IPS DF 6.9 (cell line): ENCODE measurements at regions not wholly inside any gene's neighbourhood (a gene's known extent, or its start where the extent isn't known, plus 50 kb on each side); places are given as distances from the start of the nearest gene placed in this dataset.

Source experiments
- DNase-seq: peaks from one replicate; pipeline ENCODE4 v3.0.0-alpha.2; 2013; ENCODE audit warnings: low read depth, low spot score
- H3K27ac ChIP-seq: one replicate; pipeline ENCODE4 v1.5.1; 2013; ENCODE audit warnings: low read length, control low read depth
- H3K27me3 ChIP-seq: 2 replicates; pipeline ENCODE4 v1.6.1; 2013; ENCODE audit warnings: mild to moderate bottlenecking, low read length; ENCODE audit not compliant: control insufficient read depth, insufficient read depth
- H3K36me3 ChIP-seq: 2 replicates; pipeline ENCODE4 v1.6.1; 2013; ENCODE audit warnings: low read length; ENCODE audit not compliant: control insufficient read depth, insufficient read depth
- H3K4me1 ChIP-seq: 2 replicates; pipeline ENCODE4 v1.6.1; 2013; ENCODE audit warnings: low read length; ENCODE audit not compliant: control insufficient read depth, insufficient read depth
- H3K4me3 ChIP-seq: 2 replicates; pipeline ENCODE4 v1.5.1; 2013; ENCODE audit warnings: mild to moderate bottlenecking, low read length
- H3K9me3 ChIP-seq: 2 replicates; pipeline ENCODE4 v1.6.1; 2013; ENCODE audit warnings: low read length, inconsistent platforms; ENCODE audit not compliant: control insufficient read depth, insufficient read depth
- WGBS: extraction: QIAGEN DNeasy Blood & Tissue Kit; methylation state at CpG from one replicate; pipeline ENCODE4 v1.1.7; 2013; ENCODE audit warnings: mixed read lengths, missing lambda C conversion rate; ENCODE audit not compliant: insufficient read length, insufficient coverage; 5-methylcytosine and 5-hydroxymethylcytosine counted together

DNA sequence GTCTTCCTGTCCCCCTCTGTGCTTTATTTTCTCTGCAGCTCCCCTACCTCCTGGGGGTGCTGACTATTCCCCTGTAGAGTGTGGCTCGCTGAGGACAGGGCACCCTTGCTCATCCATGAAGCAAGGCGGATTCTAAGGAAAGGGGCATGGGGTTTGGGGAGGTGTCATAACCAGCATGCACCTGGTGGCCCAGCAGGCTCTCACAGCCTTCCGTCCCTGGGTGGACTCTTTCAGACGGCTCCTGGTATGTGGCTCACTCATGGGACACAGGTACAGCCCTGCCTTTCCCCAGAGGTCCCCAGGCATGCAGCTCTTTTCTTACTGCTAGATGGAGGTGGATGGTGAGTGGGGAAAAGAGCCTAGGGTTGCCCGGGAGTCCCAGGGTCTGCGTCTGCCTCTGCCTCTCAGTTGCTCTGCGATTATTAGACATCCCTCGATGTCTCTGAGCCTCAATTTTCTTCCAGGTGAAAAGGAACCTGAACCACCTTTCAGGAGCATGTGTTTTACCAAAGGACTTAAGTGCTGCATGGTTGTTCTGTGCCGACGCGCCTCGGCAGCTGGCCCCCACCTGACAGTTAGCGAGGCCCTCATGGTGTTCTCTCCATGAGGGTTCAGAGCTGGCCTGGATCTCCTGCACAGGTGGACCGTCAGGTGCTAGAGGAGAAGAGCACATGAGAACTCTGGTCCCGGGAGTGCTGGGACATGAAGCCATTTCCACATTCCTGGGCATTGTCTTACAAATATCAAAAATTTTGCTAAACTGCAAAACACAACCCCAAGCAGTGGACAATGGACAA is 172.5 kb upstream of the SHH start:
- Histone ChIP-seq H3K27me3 (no peaks in the 10 kb centered on the region), H3K27ac (no peak overlapping the region), H3K4me3 (no peak overlapping the region), H3K9me3 (peaks cover 27% of the 10 kb centered on the region), H3K4me1 (no peaks in the 10 kb centered on the region), H3K36me3 (no peaks in the 10 kb centered on the region)
- no peak for DNase-seq
- WGBS = no CpG with 5 or more reads among the region's 15 CpGs

DNA sequence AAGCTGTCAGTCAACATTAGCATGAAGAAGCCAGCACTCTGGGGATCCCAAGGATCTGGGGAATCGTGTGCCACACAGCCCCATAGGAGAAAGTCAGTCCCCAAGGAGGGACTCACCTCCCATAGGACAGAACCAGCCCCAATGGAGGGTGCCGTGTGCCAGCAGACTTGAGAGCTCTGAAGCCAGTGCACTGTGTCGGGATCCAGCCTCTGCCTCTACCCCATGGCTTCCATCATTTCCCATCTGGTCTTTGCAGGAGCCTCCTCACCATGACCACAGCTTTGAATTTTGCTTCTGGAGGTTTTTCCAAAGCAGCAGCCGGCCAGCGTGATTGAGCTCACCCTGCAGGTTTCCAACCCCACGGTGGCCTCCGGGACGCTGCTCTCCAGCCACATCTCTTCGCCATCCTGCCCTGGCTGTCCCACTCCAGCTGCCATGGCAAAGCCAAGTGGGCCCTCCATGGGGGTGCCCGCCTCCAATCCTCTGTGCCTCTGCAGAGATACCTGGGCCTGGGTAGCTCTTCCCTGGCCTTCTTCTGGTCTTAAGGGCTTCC is 171.8 kb upstream of the SHH start:
- no peak overlapping the region for H3K4me3 ChIP-seq
- WGBS = no CpG with 5 or more reads among the region's 10 CpGs
- no peaks in the 10 kb centered on the region for H3K36me3 ChIP-seq
- peaks cover 28% of the 10 kb centered on the region for H3K9me3 ChIP-seq
- DNase-seq = no peak
- no peak overlapping the region for H3K27ac ChIP-seq
- H3K4me1 ChIP-seq = no peaks in the 10 kb centered on the region
- no peaks in the 10 kb centered on the region for H3K27me3 ChIP-seq

DNA sequence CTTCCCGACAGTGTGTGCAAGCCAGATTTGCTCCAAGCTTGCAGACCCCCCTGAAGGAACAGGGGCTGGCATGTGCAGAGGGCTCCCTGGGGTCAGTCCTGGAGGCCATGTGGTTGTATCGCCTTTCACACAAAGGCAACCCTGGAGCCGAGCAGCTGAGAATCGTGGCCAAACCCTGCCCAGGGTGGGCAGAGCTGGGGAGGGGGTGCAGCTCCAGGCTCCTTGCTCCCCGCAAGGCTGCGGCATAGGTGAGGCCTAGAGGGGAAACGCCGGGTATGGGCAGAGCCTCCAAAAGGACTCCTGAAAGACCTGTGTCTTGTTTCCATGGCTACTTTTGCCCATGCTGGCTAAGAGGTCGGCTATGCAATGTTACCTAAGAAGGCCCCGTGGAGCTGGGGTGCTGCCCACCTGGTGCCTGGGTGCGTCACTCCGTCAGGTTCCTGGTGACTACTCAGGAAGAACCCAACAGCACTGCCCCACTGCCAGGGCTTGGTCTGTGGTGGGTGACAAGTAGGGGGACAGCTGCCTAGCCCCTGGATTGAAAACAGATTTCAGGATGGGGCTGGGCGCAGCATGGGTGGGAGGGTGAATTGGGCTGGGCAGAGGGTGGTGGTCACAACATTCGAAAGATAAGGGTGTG is 171.0 kb upstream of the SHH start:
- H3K4me3 ChIP-seq = no peak overlapping the region
- no CpG with 5 or more reads among the region's 14 CpGs for WGBS
- no peak for DNase-seq
- H3K9me3 ChIP-seq = peaks cover 26% of the 10 kb centered on the region
- H3K4me1 ChIP-seq = no peaks in the 10 kb centered on the region
- H3K27me3 ChIP-seq = no peaks in the 10 kb centered on the region
- no peak overlapping the region for H3K27ac ChIP-seq
- no peaks in the 10 kb centered on the region for H3K36me3 ChIP-seq

DNA sequence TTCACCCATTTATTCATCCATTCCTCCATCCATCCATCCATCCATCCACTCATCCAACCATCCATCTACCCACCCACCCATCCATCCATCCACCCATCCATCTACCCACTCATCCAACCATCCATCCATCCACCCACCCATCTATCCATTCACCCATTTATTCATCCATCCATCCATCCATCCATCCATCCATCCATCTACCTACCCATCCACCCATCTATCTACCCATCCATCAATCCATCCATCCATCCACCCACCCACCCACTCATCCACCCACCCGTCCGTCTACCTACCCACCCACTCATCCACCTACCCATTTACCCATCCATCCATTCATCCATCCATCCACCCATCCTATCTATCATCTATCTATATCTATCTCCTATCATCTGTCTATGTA is 169.4 kb upstream of the SHH start:
- no peak overlapping the region for H3K4me3 ChIP-seq
- no peak overlapping the region for H3K27ac ChIP-seq
- no peak for DNase-seq
- H3K4me1 ChIP-seq = no peaks in the 10 kb centered on the region
- H3K36me3 ChIP-seq = no peaks in the 10 kb centered on the region
- WGBS = 56% methylated on average over 2 of the region's 2 CpGs
- H3K9me3 ChIP-seq = peaks cover 24% of the 10 kb centered on the region
- H3K27me3 ChIP-seq = no peaks in the 10 kb centered on the region

DNA sequence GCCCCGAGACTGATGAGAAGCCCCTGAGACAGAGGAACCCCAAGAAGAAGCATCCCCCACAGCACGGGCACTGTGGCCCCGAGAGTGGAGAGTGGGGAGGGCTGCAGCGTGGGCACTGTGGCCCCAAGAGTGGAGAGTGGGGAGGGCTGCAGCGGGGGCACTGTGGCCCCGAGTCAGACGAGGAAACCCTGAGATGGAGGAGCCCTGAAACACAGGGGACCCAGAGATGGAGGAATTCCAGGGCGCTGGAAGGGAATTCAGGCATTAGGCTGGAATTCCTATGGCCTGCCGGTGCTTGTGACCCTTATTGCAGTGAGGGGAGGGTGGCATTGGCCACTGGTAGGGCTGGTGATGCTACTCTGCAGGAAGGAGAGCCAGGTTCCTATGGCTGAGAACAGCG is 168.6 kb upstream of the SHH start:
- H3K27ac ChIP-seq = no peak overlapping the region
- WGBS = no CpG with 5 or more reads among the region's 10 CpGs
- H3K4me1 ChIP-seq = no peaks in the 10 kb centered on the region
- no peak overlapping the region for H3K4me3 ChIP-seq
- no peak for DNase-seq
- H3K27me3 ChIP-seq = no peaks in the 10 kb centered on the region
- H3K9me3 ChIP-seq = peaks cover 24% of the 10 kb centered on the region
- no peaks in the 10 kb centered on the region for H3K36me3 ChIP-seq

DNA sequence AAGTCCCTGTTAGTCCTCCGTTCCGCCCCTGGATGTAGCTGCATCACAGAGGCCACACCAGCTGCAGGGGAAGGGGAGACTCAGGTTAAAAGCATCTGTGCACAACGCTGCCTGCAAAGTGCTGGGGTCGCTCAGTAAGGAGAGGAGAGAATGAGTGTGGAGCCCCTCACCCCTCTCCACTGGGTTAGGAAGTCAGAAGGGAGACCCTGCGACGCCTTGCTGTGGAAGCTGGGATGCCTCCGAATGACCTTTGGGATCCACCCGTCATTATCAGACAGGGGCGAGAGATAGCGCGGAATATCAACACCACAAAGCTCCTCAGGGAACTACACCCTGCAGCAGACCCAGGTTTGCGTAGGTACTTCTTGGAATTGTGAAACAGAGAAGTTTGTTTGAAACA is 167.7 kb upstream of the SHH start:
- Histone ChIP-seq H3K4me1 (no peaks in the 10 kb centered on the region), H3K27ac (no peak overlapping the region), H3K4me3 (no peak overlapping the region), H3K27me3 (no peaks in the 10 kb centered on the region), H3K36me3 (no peaks in the 10 kb centered on the region), H3K9me3 (peaks cover 23% of the 10 kb centered on the region)
- no CpG with 5 or more reads among the region's 12 CpGs for WGBS
- DNase-seq = no peak

DNA sequence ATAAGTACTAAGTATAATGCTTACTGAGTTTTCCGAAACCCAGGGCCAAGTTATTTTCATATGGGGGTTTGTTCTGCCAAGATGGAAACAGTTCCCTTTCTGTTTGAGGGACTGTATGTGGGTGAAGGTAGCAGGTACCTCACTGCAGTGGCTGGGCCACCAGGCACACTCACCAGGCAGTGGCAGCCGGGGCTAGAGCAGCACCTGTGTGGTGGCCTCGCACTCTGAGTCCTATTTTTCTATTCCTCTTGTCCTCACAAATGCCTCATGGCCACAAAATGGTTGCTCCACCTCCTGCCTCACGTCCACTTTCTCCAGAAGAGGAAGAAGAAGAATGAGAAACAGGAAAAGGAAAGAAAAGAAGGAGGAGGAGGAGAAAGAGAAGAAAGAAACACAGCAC is 167.3 kb upstream of the SHH start:
- Histone ChIP-seq H3K27me3 (no peaks in the 10 kb centered on the region), H3K36me3 (no peaks in the 10 kb centered on the region), H3K27ac (no peak overlapping the region), H3K4me3 (no peak overlapping the region), H3K4me1 (no peaks in the 10 kb centered on the region), H3K9me3 (peaks cover 18% of the 10 kb centered on the region)
- no CpG with 5 or more reads among the region's 4 CpGs for WGBS
- no peak for DNase-seq

DNA sequence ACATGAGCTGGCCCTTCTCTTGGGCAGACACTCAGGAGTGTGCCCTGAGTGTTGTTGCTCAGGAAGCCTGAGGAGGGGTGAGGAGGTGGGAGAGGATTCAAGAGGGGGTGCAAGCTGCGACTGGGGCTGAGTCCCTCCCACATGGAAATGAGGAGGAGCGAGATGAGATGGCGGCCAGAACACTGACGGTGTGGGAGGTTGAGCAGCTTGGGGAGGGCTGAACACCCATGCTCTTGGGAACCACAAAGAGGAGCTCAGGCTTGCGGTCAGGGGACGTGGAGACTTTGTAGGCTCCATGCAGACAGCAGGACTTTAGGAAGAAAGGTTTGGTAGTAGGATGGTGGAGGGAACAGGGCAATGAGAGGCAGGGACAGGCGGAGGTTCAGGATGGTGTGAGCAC is 163.2 kb upstream of the SHH start:
- Histone ChIP-seq H3K4me3 (no peak overlapping the region), H3K27ac (no peak overlapping the region), H3K27me3 (no peaks in the 10 kb centered on the region), H3K4me1 (no peaks in the 10 kb centered on the region), H3K36me3 (no peaks in the 10 kb centered on the region), H3K9me3 (peaks cover 20% of the 10 kb centered on the region)
- WGBS = no CpG with 5 or more reads among the region's 7 CpGs
- DNase-seq = no peak

DNA sequence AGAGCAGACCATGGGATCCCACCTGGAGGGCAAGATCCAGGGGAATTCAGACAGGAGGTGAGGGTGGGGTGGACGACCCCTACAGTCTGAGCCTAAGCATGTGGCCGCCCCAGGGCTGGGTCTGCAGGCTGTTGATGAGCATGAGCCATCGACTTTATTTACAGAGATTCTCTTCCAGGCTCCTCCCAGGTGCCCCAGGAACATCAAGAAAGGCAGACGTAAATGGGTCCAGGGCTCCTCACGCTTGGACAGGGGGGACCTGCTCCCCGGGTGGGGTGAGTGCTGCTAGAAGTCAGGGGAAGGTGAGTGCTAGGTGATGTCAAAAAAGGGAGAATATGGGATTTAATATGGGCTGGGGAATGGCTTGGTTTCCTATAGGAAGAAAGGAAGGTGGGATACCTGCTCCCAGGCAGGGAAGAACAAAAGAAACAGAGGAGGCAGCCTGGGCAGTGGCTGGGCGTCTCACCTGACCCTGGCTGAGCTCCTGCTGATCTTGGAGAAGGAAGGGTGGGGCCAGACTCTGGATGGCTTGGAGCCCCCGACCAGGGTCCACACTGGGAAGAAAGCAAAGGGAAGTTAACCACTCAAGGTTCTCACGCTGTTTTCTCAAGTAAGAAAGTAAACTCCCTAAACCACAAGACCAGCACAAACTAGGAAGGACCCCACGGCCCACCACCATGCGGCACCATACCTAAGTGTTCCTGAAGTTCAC is 162.1 kb upstream of the SHH start:
- H3K4me1 ChIP-seq = no peaks in the 10 kb centered on the region

DNA sequence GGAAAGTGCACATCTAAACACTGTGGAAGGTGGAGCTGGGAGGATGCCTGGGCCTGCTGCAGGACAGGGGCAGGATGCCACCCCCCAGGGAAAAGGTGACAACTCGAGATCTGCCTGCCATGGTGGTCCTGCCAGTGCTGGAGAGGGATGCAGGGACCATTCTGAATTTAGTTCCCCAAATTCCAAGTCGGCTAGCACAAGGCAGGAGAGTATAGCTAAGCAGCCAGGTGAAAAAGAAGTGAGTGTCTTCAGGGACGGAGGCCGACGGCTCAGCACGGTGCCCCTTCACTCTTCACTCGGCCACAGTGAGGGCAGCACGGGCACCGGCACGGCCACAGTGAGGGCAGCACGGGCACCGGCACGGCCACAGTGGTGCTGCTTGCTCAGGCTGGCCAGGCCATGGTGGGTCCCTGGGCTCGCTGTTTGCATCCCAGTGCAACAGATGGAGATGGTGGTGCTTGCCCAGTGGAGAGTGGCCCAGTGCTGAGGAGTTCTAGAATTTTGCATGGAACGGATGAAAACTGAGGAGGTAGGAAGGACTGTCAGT is 161.3 kb upstream of the SHH start:
- Histone ChIP-seq H3K27ac (no peak overlapping the region), H3K4me3 (no peak overlapping the region), H3K4me1 (no peaks in the 10 kb centered on the region), H3K9me3 (peaks cover 21% of the 10 kb centered on the region), H3K36me3 (no peaks in the 10 kb centered on the region), H3K27me3 (no peaks in the 10 kb centered on the region)
- DNase-seq = no peak
- no CpG with 5 or more reads among the region's 15 CpGs for WGBS

More for the DNA sequence above, 162.1 kb upstream of the SHH start:
- Histone ChIP-seq H3K4me3 (no peak overlapping the region), H3K9me3 (peaks cover 17% of the 10 kb centered on the region), H3K36me3 (no peaks in the 10 kb centered on the region), H3K27ac (no peak overlapping the region), H3K27me3 (no peaks in the 10 kb centered on the region)
- no CpG with 5 or more reads among the region's 11 CpGs for WGBS
- no peak for DNase-seq
